Neuronal stem cell (in vitro differentiated cells): ENCODE measurements at regions not wholly inside any gene's neighbourhood (a gene's known extent, or its start where the extent isn't known, plus 50 kb on each side); places are given as distances from the start of the nearest gene placed in this dataset.

Experiments
- DNase-seq: peaks from one replicate; pipeline ENCODE4 v3.0.0-alpha.2; 2013; ENCODE audit warnings: low spot score
- H2AFZ ChIP-seq: one replicate; pipeline ENCODE4 v1.6.1; 2013; ENCODE audit warnings: mild to moderate bottlenecking, low read length, inconsistent platforms
- H2AK5ac ChIP-seq: 2 replicates; pipeline ENCODE4 v1.6.1; 2013; ENCODE audit warnings: low read depth, mild to moderate bottlenecking, inconsistent platforms, low read length, moderate library complexity, mixed read lengths
- H2BK120ac ChIP-seq: 2 replicates; pipeline ENCODE4 v1.6.1; 2013; ENCODE audit warnings: low read depth, mild to moderate bottlenecking, inconsistent platforms, low read length, moderate library complexity, mixed read lengths
- H2BK12ac ChIP-seq: one replicate; pipeline ENCODE4 v1.6.1; 2013; ENCODE audit warnings: low read length, inconsistent platforms
- H2BK15ac ChIP-seq: 2 replicates; pipeline ENCODE4 v1.6.1; 2013; ENCODE audit warnings: mild to moderate bottlenecking, low read length, inconsistent platforms, mixed read lengths
- H2BK5ac ChIP-seq: one replicate; pipeline ENCODE4 v1.6.1; 2013; ENCODE audit warnings: inconsistent platforms, mild to moderate bottlenecking, low read length, moderate library complexity
- H3K14ac ChIP-seq: one replicate; pipeline ENCODE4 v1.6.1; 2013; ENCODE audit warnings: low read length, inconsistent platforms
- H3K18ac ChIP-seq: 2 replicates; pipeline ENCODE4 v1.6.1; 2013; ENCODE audit warnings: low read length, inconsistent platforms
- H3K23ac ChIP-seq: 2 replicates; pipeline ENCODE4 v1.6.1; 2013; ENCODE audit warnings: low read depth, mild to moderate bottlenecking, mixed read lengths, low read length, inconsistent platforms; ENCODE audit not compliant: poor library complexity
- H3K27ac ChIP-seq: replicated peaks from 3 replicates; pipeline ENCODE4 v1.5.1; 2013; ENCODE audit warnings: low read length, inconsistent platforms
- H3K27me3 ChIP-seq, 3 experiments: 2 replicates each; pipeline ENCODE4 v1.6.1; 2013; ENCODE audit warnings: low read length in 3 of 3, mild to moderate bottlenecking in 2 of 3, inconsistent platforms in 1 of 3, low read depth in 1 of 3, mixed read lengths in 1 of 3, moderate library complexity in 1 of 3; ENCODE audit not compliant: control insufficient read depth in 3 of 3, insufficient read depth in 3 of 3
- H3K36me3 ChIP-seq, 2 donors: replicated peaks in 1 of 2; 2 replicates each; pipeline ENCODE4 v1.6.1; 2013; ENCODE audit warnings: low read length in 2 of 2; ENCODE audit not compliant: control insufficient read depth in 2 of 2, insufficient read depth in 2 of 2
- H3K4ac ChIP-seq: 2 replicates; pipeline ENCODE4 v1.6.1; 2013; ENCODE audit warnings: inconsistent platforms, mild to moderate bottlenecking, low read length, moderate library complexity
- H3K4me1 ChIP-seq, 2 donors: 1 replicate in 1 of 2; 2 replicates in 1 of 2; pipeline ENCODE4 v1.6.1; 2013; ENCODE audit warnings: low read length in 2 of 2, low read depth in 1 of 2; ENCODE audit not compliant: control insufficient read depth in 2 of 2, insufficient read depth in 1 of 2
- H3K4me2 ChIP-seq: one replicate; pipeline ENCODE4 v1.6.1; 2013; ENCODE audit warnings: mild to moderate bottlenecking, low read length, inconsistent platforms; ENCODE audit not compliant: insufficient read depth, poor library complexity, severe bottlenecking
- H3K4me3 ChIP-seq, 2 donors: 2 replicates each; pipeline ENCODE4 v1.5.1; 2013; ENCODE audit warnings: low read length in 2 of 2, mild to moderate bottlenecking in 2 of 2, inconsistent platforms in 1 of 2, moderate library complexity in 1 of 2
- H3K79me1 ChIP-seq: one replicate; pipeline ENCODE4 v1.6.1; 2013; ENCODE audit warnings: low read depth, mild to moderate bottlenecking, inconsistent platforms, low read length, moderate library complexity
- H3K9ac ChIP-seq: one replicate; pipeline ENCODE4 v1.6.1; 2013; ENCODE audit warnings: mild to moderate bottlenecking, low read depth, low read length, inconsistent platforms; ENCODE audit not compliant: poor library complexity
- H3K9me3 ChIP-seq, 2 donors: replicated peaks in 1 of 2; 2 replicates each; pipeline versions ENCODE3 to v1.6.1; 2013; ENCODE audit warnings: low read length in 2 of 2, mild to moderate bottlenecking in 2 of 2, inconsistent platforms in 1 of 2, low read depth in 1 of 2, mixed read lengths in 1 of 2, moderate library complexity in 1 of 2; ENCODE audit not compliant: control insufficient read depth in 2 of 2, insufficient read depth in 1 of 2
- H4K8ac ChIP-seq: one replicate; pipeline ENCODE4 v1.6.1; 2013; ENCODE audit warnings: low read depth, mild to moderate bottlenecking, inconsistent platforms, low read length, moderate library complexity
- H4K91ac ChIP-seq: one replicate; pipeline ENCODE4 v1.6.1; 2013; ENCODE audit warnings: low read length, low read depth, mild to moderate bottlenecking, inconsistent platforms; ENCODE audit not compliant: poor library complexity
- WGBS, 2 donors: extraction: QIAGEN DNeasy Blood & Tissue Kit; methylation state at CpG; one replicate each; pipeline ENCODE4 v1.1.7; 2013; ENCODE audit warnings: missing lambda C conversion rate in 2 of 2, mixed read lengths in 1 of 2; ENCODE audit not compliant: insufficient read length in 2 of 2, insufficient replicate concordance in 1 of 2; ENCODE audit errors: extremely low coverage in 2 of 2; 5-methylcytosine and 5-hydroxymethylcytosine counted together

GRCh38 chr12:47369085-47369484 is 289.3 kb upstream of the AMIGO2 start:
- Histone ChIP-seq H4K91ac (no peak overlapping the region), H3K27me3 (no peaks in the 10 kb centered on the region), H3K14ac (no peak overlapping the region), H3K4ac (no peak overlapping the region), H3K79me1 (no peaks in the 10 kb centered on the region), H3K27ac (no peak overlapping the region), H3K23ac (no peak overlapping the region), H3K4me2 (no peak overlapping the region), H3K18ac (no peak overlapping the region), H2BK120ac (no peak overlapping the region), H2BK5ac (no peak overlapping the region), H3K9ac (no peak overlapping the region), H3K36me3 (no peaks in the 10 kb centered on the region), H3K4me1 (no peaks in the 10 kb centered on the region), H4K8ac (no peak overlapping the region), H2AK5ac (no peak overlapping the region), H2AFZ (no peak overlapping the region), H3K9me3 (no peaks in the 10 kb centered on the region), H2BK15ac (no peak overlapping the region), H3K4me3 (no peak overlapping the region), H2BK12ac (no peak overlapping the region)
- no CpG with 5 or more reads among the region's 4 CpGs for WGBS, 2 donors
- DNase-seq: no peak

- Histone ChIP-seq H2BK15ac (no peak overlapping the region), H2AFZ (no peak overlapping the region), H3K4ac (no peak overlapping the region), H3K14ac (no peak overlapping the region), H3K4me1 (no peaks in the 10 kb centered on the region), H2AK5ac (no peak overlapping the region), H2BK12ac (no peak overlapping the region), H3K18ac (no peak overlapping the region), H2BK5ac (no peak overlapping the region), H3K23ac (no peak overlapping the region), H3K9ac (no peak overlapping the region), H4K8ac (no peak overlapping the region), H4K91ac (no peak overlapping the region), H3K27me3 (no peaks in the 10 kb centered on the region), H3K4me2 (no peak overlapping the region), H3K79me1 (no peaks in the 10 kb centered on the region), H3K4me3 (no peak overlapping the region), H2BK120ac (no peak overlapping the region), H3K36me3 (no peaks in the 10 kb centered on the region), H3K27ac (no peak overlapping the region), H3K9me3 (no peaks in the 10 kb centered on the region)
- no CpG with 5 or more reads among the region's 6 CpGs for WGBS, 2 donors
- no peak for DNase-seq
Observed at GRCh38 chr12:47367912-47368537, 288.3 kb upstream of the AMIGO2 start.

- H3K4me2 ChIP-seq: no peak overlapping the region
- no peaks in the 10 kb centered on the region for H3K4me1 ChIP-seq
- H2BK15ac ChIP-seq: no peak overlapping the region
- no peak overlapping the region for H3K9ac ChIP-seq
- H3K14ac ChIP-seq: no peak overlapping the region
- H3K79me1 ChIP-seq: no peaks in the 10 kb centered on the region
- no peak overlapping the region for H2AFZ ChIP-seq
- no peaks in the 10 kb centered on the region for H3K36me3 ChIP-seq
- no peak overlapping the region for H3K27ac ChIP-seq
- H4K8ac ChIP-seq: no peak overlapping the region
- no peak overlapping the region for H4K91ac ChIP-seq
- WGBS, 2 donors: no CpG with 5 or more reads among the region's 2 CpGs
- no peaks in the 10 kb centered on the region for H3K27me3 ChIP-seq
- no peak overlapping the region for H2BK12ac ChIP-seq
- H3K4me3 ChIP-seq: no peak overlapping the region
- H3K9me3 ChIP-seq: no peaks in the 10 kb centered on the region
- no peak for DNase-seq
- H2BK5ac ChIP-seq: no peak overlapping the region
- H3K23ac ChIP-seq: no peak overlapping the region
- no peak overlapping the region for H3K18ac ChIP-seq
- no peak overlapping the region for H2AK5ac ChIP-seq
- no peak overlapping the region for H2BK120ac ChIP-seq
- H3K4ac ChIP-seq: no peak overlapping the region
Observed at GRCh38 chr12:47366579-47366978, 286.8 kb upstream of the AMIGO2 start.

GRCh38 chr12:47366157-47366556 is 286.4 kb upstream of the AMIGO2 start:
- H2AFZ ChIP-seq: no peak overlapping the region
- WGBS, 2 donors: no CpG with 5 or more reads among the region's 2 CpGs
- no peak overlapping the region for H2AK5ac ChIP-seq
- H2BK120ac ChIP-seq: no peak overlapping the region
- H4K8ac ChIP-seq: no peak overlapping the region
- no peaks in the 10 kb centered on the region for H3K4me1 ChIP-seq
- H2BK5ac ChIP-seq: no peak overlapping the region
- no peak overlapping the region for H3K4me2 ChIP-seq
- no peaks in the 10 kb centered on the region for H3K36me3 ChIP-seq
- H3K18ac ChIP-seq: no peak overlapping the region
- no peak overlapping the region for H3K4ac ChIP-seq
- no peak overlapping the region for H3K14ac ChIP-seq
- DNase-seq: no peak
- H2BK15ac ChIP-seq: no peak overlapping the region
- no peak overlapping the region for H3K27ac ChIP-seq
- no peak overlapping the region for H4K91ac ChIP-seq
- H3K9ac ChIP-seq: no peak overlapping the region
- no peaks in the 10 kb centered on the region for H3K9me3 ChIP-seq
- no peak overlapping the region for H2BK12ac ChIP-seq
- H3K23ac ChIP-seq: no peak overlapping the region
- no peaks in the 10 kb centered on the region for H3K79me1 ChIP-seq
- no peaks in the 10 kb centered on the region for H3K27me3 ChIP-seq
- no peak overlapping the region for H3K4me3 ChIP-seq
